ENCODE measurements at regions not wholly inside any gene's neighbourhood (a gene's known extent, or its start where the extent isn't known, plus 50 kb on each side); places are given as distances from the start of the nearest gene placed in this dataset.

DNA sequence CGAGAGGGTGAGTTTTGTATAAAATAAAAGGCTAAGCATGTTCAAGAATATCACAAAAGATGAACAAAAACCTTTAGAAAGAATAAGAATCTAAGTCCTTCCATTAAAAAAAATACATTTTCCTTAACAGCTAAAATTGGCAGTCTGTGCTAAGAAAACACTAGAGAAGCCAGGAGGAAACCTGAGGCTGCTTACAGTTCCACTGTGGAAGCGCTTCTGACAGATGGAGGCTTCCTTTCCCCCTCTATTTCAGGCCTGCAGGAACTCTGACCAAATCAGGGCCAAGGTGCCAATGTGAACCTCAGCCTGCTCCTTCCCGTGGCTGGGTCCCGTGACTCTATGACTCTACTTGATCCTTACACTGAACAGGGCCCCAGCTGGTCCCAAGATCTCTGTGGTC lies 108.1 kb upstream of the ARHGAP28 start:
- H3K27me3 ChIP-seq: no peaks in the 10 kb centered on the region

DNA sequence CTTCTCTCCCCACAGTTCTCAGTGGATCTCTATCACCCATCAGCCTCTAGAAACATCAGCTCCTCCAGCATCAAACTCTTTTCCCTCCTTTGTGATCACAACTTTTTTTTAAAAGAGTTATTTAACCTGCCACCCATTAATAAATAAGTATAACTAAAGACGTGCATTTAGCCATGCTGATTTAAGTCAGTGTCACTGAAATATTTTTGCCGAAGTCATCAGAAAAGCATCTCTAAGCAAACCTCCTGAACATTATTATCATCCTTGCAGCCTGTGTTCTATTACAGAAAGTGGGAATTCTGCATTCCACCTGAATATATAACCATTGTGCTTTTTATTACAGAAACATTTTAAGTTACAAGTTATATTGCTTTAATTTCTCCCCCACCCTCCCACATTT lies 106.2 kb upstream of the ARHGAP28 start:
- 73% methylated on average over 2 of the region's 2 CpGs for WGBS (ENCODE audit: low lambda C conversion rate, missing lambda C conversion rate)
- TF ChIP-seq EZH2phosphoT487 (IDR thresholded peaks at IDR 0.05; ENCODE audit: low read depth, severe bottlenecking, unreplicated experiment) (no peak), EZH2 (IDR thresholded peaks at IDR 0.05; ENCODE audit: borderline replicate concordance) (no peak)
- TF ChIP-seq, protein P1, sequence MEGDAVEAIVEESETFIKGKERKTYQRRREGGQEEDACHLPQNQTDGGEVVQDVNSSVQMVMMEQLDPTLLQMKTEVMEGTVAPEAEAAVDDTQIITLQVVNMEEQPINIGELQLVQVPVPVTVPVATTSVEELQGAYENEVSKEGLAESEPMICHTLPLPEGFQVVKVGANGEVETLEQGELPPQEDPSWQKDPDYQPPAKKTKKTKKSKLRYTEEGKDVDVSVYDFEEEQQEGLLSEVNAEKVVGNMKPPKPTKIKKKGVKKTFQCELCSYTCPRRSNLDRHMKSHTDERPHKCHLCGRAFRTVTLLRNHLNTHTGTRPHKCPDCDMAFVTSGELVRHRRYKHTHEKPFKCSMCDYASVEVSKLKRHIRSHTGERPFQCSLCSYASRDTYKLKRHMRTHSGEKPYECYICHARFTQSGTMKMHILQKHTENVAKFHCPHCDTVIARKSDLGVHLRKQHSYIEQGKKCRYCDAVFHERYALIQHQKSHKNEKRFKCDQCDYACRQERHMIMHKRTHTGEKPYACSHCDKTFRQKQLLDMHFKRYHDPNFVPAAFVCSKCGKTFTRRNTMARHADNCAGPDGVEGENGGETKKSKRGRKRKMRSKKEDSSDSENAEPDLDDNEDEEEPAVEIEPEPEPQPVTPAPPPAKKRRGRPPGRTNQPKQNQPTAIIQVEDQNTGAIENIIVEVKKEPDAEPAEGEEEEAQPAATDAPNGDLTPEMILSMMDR (IDR thresholded peaks at IDR 0.05; ENCODE audit: poor library complexity): no peak

More for the DNA sequence above, 108.1 kb upstream of the ARHGAP28 start:
- no peaks in the 10 kb centered on the region for H4K20me1 ChIP-seq (ENCODE audit: insufficient read depth, poor library complexity, severe bottlenecking)
- no peaks in the 10 kb centered on the region for H3K36me3 ChIP-seq (replicated peaks; ENCODE audit: insufficient read depth, low read depth)
- H3K79me2 ChIP-seq: no peaks in the 10 kb centered on the region
- H3K4me1 ChIP-seq (ENCODE audit: insufficient read depth): no peaks in the 10 kb centered on the region
- TF ChIP-seq, protein P1 (IDR thresholded peaks at IDR 0.05; ENCODE audit: poor library complexity): no peak
- TF ChIP-seq EZH2 (IDR thresholded peaks at IDR 0.05; ENCODE audit: borderline replicate concordance) (no peak), EZH2phosphoT487 (IDR thresholded peaks at IDR 0.05; ENCODE audit: low read depth, severe bottlenecking, unreplicated experiment) (no peak)
- H2AFZ ChIP-seq: no peak overlapping the region
- DNase-seq (ENCODE audit: low spot score): no peak
- WGBS (ENCODE audit: low lambda C conversion rate, missing lambda C conversion rate): 100% methylated on average over 4 of the region's 4 CpGs
- H3K27ac ChIP-seq: no peak overlapping the region
- no peak overlapping the region for H3K4me2 ChIP-seq
- H3K9me2 ChIP-seq (replicated peaks; ENCODE audit: insufficient read depth): no peaks in the 10 kb centered on the region
- H3K4me3 ChIP-seq: no peak overlapping the region
- H3K9me3 ChIP-seq (ENCODE audit: low read depth): no peaks in the 10 kb centered on the region

DNA sequence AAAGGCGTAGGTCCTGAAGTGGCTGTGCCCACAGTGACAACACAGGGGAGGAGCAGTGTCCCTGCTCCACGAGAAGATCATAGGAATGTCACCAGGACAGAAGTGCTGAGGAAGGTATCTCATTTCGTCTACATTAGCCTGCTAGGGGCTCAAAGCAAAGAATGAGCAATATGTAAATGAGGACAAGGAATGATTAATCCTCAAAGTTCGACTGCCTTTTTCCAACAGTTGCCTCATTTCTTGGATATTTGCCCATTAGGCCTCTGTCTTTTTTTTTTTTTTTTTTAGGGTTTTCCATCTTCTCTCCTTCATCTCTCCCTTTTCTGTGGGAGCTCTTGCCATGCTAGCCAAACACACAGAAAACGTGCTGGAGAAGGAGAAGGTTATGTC lies 105.2 kb upstream of the ARHGAP28 start:
- no peak for TF ChIP-seq EZH2 (IDR thresholded peaks at IDR 0.05; ENCODE audit: borderline replicate concordance)
- no peak for TF ChIP-seq EZH2phosphoT487 (IDR thresholded peaks at IDR 0.05; ENCODE audit: low read depth, severe bottlenecking, unreplicated experiment)
- TF ChIP-seq, protein P1 (IDR thresholded peaks at IDR 0.05; ENCODE audit: poor library complexity): no peak
- Histone ChIP-seq H3K4me3 (no peak overlapping the region), H3K27ac (peak overlapping the region; percentile 38), H3K9me2 (replicated peaks; ENCODE audit: insufficient read depth) (no peaks in the 10 kb centered on the region), H3K79me2 (no peaks in the 10 kb centered on the region), H3K9me3 (ENCODE audit: low read depth) (no peaks in the 10 kb centered on the region), H3K27me3 (no peaks in the 10 kb centered on the region), H3K4me2 (no peak overlapping the region), H3K36me3 (replicated peaks; ENCODE audit: insufficient read depth, low read depth) (no peaks in the 10 kb centered on the region), H3K4me1 (ENCODE audit: insufficient read depth) (no peaks in the 10 kb centered on the region), H4K20me1 (ENCODE audit: insufficient read depth, poor library complexity, severe bottlenecking) (no peaks in the 10 kb centered on the region), H2AFZ (peak overlapping the region; percentile 12)
- no peak for DNase-seq (ENCODE audit: low spot score)
- 62% methylated on average over 5 of the region's 5 CpGs for WGBS (ENCODE audit: low lambda C conversion rate, missing lambda C conversion rate)

More for the DNA sequence above, 106.2 kb upstream of the ARHGAP28 start:
- Histone ChIP-seq H3K4me3 (no peak overlapping the region), H3K27ac (no peak overlapping the region), H3K4me1 (ENCODE audit: insufficient read depth) (no peaks in the 10 kb centered on the region), H4K20me1 (ENCODE audit: insufficient read depth, poor library complexity, severe bottlenecking) (no peaks in the 10 kb centered on the region), H3K9me2 (replicated peaks; ENCODE audit: insufficient read depth) (no peaks in the 10 kb centered on the region), H3K9me3 (ENCODE audit: low read depth) (no peaks in the 10 kb centered on the region), H3K4me2 (no peak overlapping the region), H2AFZ (no peak overlapping the region), H3K79me2 (no peaks in the 10 kb centered on the region), H3K36me3 (replicated peaks; ENCODE audit: insufficient read depth, low read depth) (no peaks in the 10 kb centered on the region), H3K27me3 (no peaks in the 10 kb centered on the region)
- no peak for DNase-seq (ENCODE audit: low spot score)
